SK-N-SH (cell line): ENCODE measurements at regions not wholly inside any gene's neighbourhood (a gene's known extent, or its start where the extent isn't known, plus 50 kb on each side); places are given as distances from the start of the nearest gene placed in this dataset.

Experiments used
- CTCF ChIA-PET: fragments of 300-600, 350-600 bp; formaldehyde crosslinking; extraction: SDS; loops from one replicate; lab custom pipeline; 2021; lab: Yijun Ruan, JAX
- POLR2A ChIA-PET: fragments of 350-600 bp; sonication (Branson Sonifier 250); formaldehyde crosslinking; extraction: SDS; loops from one replicate; lab custom pipeline; 2020; ENCODE audit warnings: antibody characterized with exemption, inconsistent platforms; lab: Yijun Ruan, JAX
- DNase-seq: peaks from one replicate; pipeline ENCODE4 v3.0.0; 2012
- H2AFZ ChIP-seq: fragments of 200-600 bp; sonication (generic); 2 replicates; pipeline ENCODE4 v1.8.1; 2016; ENCODE audit warnings: antibody characterized with exemption, mild to moderate bottlenecking, low read depth
- H3F3A ChIP-seq: fragments of 200-600 bp; sonication (generic); replicated peaks from 2 replicates; pipeline ENCODE3; 2016; ENCODE audit warnings: antibody characterized with exemption, mild to moderate bottlenecking; ENCODE audit not compliant: insufficient read depth
- H3K27ac ChIP-seq, 2 experiments: fragments of 200-500 bp in 1 of 2; fragments of 200-600 bp in 1 of 2; sonication (Bioruptor generic) in 1 of 2; sonication (generic), shearing (Covaris generic) in 1 of 2; 2 replicates each; pipeline versions ENCODE4 v1.5.1 to v1.6.1; 2014 to 2016; ENCODE audit warnings: low read depth in 2 of 2, inconsistent platforms in 1 of 2, low read length in 1 of 2, mild to moderate bottlenecking in 1 of 2, mixed read lengths in 1 of 2
- H3K27me3 ChIP-seq: fragments of 200-600 bp; sonication (generic), shearing (Covaris generic); 2 replicates; pipeline ENCODE4 v1.6.1; 2016; ENCODE audit warnings: mixed run types; ENCODE audit not compliant: insufficient read depth
- H3K36me3 ChIP-seq, 2 experiments: fragments of 200-500 bp in 1 of 2; fragments of 200-600 bp in 1 of 2; sonication (Bioruptor generic) in 1 of 2; sonication (generic) in 1 of 2; replicated peaks in 1 of 2; 2 replicates each; pipeline versions ENCODE3 to v1.5.1; 2014 to 2016; ENCODE audit warnings: low read length in 1 of 2, mild to moderate bottlenecking in 1 of 2; ENCODE audit not compliant: insufficient read depth in 2 of 2, control insufficient read depth in 1 of 2
- H3K4me1 ChIP-seq, 2 experiments: fragments of 200-500 bp in 1 of 2; fragments of 200-600 bp in 1 of 2; sonication (Bioruptor generic) in 1 of 2; sonication (generic), shearing (Covaris generic) in 1 of 2; 2 replicates each; pipeline versions ENCODE4 v1.5.1 to v1.6.1; 2014 to 2016; ENCODE audit warnings: low read depth in 1 of 2, low read length in 1 of 2, mixed run types in 1 of 2; ENCODE audit not compliant: insufficient read depth in 2 of 2, control insufficient read depth in 1 of 2
- H3K4me2 ChIP-seq: fragments of 200-600 bp; sonication (generic), shearing (Covaris generic); 2 replicates; pipeline ENCODE4 v1.6.1; 2017; ENCODE audit warnings: mixed run types
- H3K4me3 ChIP-seq, 2 experiments: fragments of 200-500 bp in 1 of 2; fragments of 200-600 bp in 1 of 2; sonication (Bioruptor generic) in 1 of 2; sonication (generic), shearing (Covaris generic) in 1 of 2; 2 replicates each; pipeline versions ENCODE4 v1.5.1 to v1.8.1; 2014 to 2016; ENCODE audit warnings: low read depth in 2 of 2, inconsistent platforms in 1 of 2, low read length in 1 of 2, mild to moderate bottlenecking in 1 of 2, mixed read lengths in 1 of 2, moderate library complexity in 1 of 2
- H3K79me2 ChIP-seq: fragments of 200-600 bp; sonication (generic); 2 replicates; pipeline ENCODE4 v1.8.1; 2017; ENCODE audit warnings: mild to moderate bottlenecking; ENCODE audit not compliant: insufficient read depth
- H3K9ac ChIP-seq: fragments of 200-600 bp; sonication (generic); 2 replicates; pipeline ENCODE4 v1.6.1; 2017; ENCODE audit warnings: mixed run types
- H3K9me2 ChIP-seq: fragments of 200-600 bp; sonication (generic); 2 replicates; pipeline ENCODE4 v1.6.1; 2017; ENCODE audit warnings: mixed run types
- H3K9me3 ChIP-seq: fragments of 200-600 bp; sonication (generic); 2 replicates; pipeline ENCODE4 v1.6.1; 2017; ENCODE audit warnings: mixed run types, mild to moderate bottlenecking, moderate library complexity
- H4K20me1 ChIP-seq: fragments of 200-600 bp; sonication (generic); 2 replicates; pipeline ENCODE4 v1.6.1; 2017; ENCODE audit warnings: mild to moderate bottlenecking, mixed run types; ENCODE audit not compliant: insufficient read depth
- EP300 ChIP-seq, 2 experiments: IDR thresholded peaks; 2 replicates each; pipeline versions ENCODE4 v1.4.0 to v1.6.1; 2012; ENCODE audit warnings: borderline replicate concordance in 1 of 2, low read depth in 1 of 2, low read length in 1 of 2
- EZH2phosphoT487 ChIP-seq: fragments of 200-600 bp; sonication (generic); IDR thresholded peaks from 2 replicates; pipeline ENCODE4 v1.6.1; 2017; ENCODE audit warnings: low read depth, mixed run types, mild to moderate bottlenecking, antibody characterized with exemption, moderate library complexity, borderline replicate concordance
- FOXJ3 ChIP-seq: sonication (generic); formaldehyde crosslinking; IDR thresholded peaks from 2 replicates; pipeline ENCODE4 v1.5.1; 2020; ENCODE audit warnings: mild to moderate bottlenecking, missing genetic modification reagents
- FOXM1 ChIP-seq: IDR thresholded peaks from 2 replicates; pipeline ENCODE4 v1.4.0; 2012; ENCODE audit warnings: low read depth, mild to moderate bottlenecking
- GABPA ChIP-seq: IDR thresholded peaks from 2 replicates; pipeline ENCODE4 v1.4.0; 2012; ENCODE audit warnings: low read depth, mild to moderate bottlenecking
- MEF2A ChIP-seq: IDR thresholded peaks from 2 replicates; pipeline ENCODE4 v1.4.0; 2012; ENCODE audit warnings: low read depth, borderline replicate concordance
- RFX5 ChIP-seq: IDR thresholded peaks from 2 replicates; pipeline ENCODE4 v1.6.1; 2012; ENCODE audit warnings: mild to moderate bottlenecking, improper control_type of control experiment, low read length
- RXRA ChIP-seq: IDR thresholded peaks from 2 replicates; pipeline ENCODE4 v1.4.0; 2012; ENCODE audit warnings: low read depth, mild to moderate bottlenecking, borderline replicate concordance
- SIN3A ChIP-seq: IDR thresholded peaks from 2 replicates; pipeline ENCODE4 v1.6.1; 2012; ENCODE audit warnings: low read depth, mild to moderate bottlenecking, low read length, moderate library complexity, borderline replicate concordance
- TAF1 ChIP-seq: IDR thresholded peaks from 2 replicates; pipeline ENCODE4 v1.6.1; 2012; ENCODE audit warnings: low read depth, mild to moderate bottlenecking, low read length, moderate library complexity, borderline replicate concordance
- TEAD4 ChIP-seq: IDR thresholded peaks from 2 replicates; pipeline ENCODE4 v1.4.0; 2012; ENCODE audit warnings: mild to moderate bottlenecking, borderline replicate concordance; ENCODE audit not compliant: insufficient read depth
- YY1 ChIP-seq: IDR thresholded peaks from 2 replicates; pipeline ENCODE4 v1.4.0; 2012; ENCODE audit warnings: low read depth, mild to moderate bottlenecking
- WGBS: methylation state at CpG from one replicate; pipeline ENCODE4 v1.1.6; 2017; ENCODE audit warnings: low lambda C conversion rate; 5-methylcytosine and 5-hydroxymethylcytosine counted together
- TF ChIP-seq, protein P1 (sequence below): IDR thresholded peaks from 2 replicates; pipeline ENCODE4 v1.4.0; 2012; ENCODE audit warnings: low read depth, borderline replicate concordance
- TF ChIP-seq, protein P2 (sequence below): IDR thresholded peaks from 2 replicates; pipeline ENCODE4 v1.4.0; 2012; ENCODE audit warnings: low read depth
- TF ChIP-seq, protein P3 (sequence below): fragments of 150-350 bp; IDR thresholded peaks from 2 replicates; pipeline ENCODE4 v1.6.1; 2016; ENCODE audit warnings: mild to moderate bottlenecking, low read depth, low read length
- TF ChIP-seq, protein P4 (sequence below): IDR thresholded peaks from 2 replicates; pipeline ENCODE4 v1.6.1; 2012; ENCODE audit warnings: mild to moderate bottlenecking, low read depth, low read length, moderate library complexity
- TF ChIP-seq, protein P5 (sequence below): IDR thresholded peaks from 2 replicates; pipeline ENCODE4; 2012
- TF ChIP-seq, protein P6 (sequence below): fragments of 150-350 bp; IDR thresholded peaks from 2 replicates; pipeline ENCODE4 v1.6.1; 2017; ENCODE audit warnings: antibody characterized with exemption, low read length, low read depth, borderline replicate concordance

DNA sequence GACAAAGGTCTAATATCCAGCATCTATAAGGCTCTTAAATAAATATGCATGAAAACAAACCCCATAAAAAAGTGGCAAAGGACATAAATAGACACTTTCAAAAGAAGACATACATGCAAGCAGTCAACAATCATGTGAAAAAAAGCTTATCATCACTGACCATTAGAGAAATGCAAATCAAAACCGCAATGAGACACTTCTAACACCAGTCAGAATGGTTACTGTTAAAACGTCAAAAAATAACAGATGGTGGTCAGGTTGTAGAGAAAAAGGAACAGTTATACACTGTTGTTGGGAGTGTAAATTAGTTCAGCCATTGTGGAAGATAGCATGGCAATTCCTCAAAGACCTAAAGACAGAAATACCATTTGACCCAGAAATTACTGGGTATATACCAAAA, 440.7 kb upstream of the KCNMB2 start (continued):
- TF ChIP-seq FOXM1 (no peak), TEAD4 (no peak), YY1 (no peak)
- TF ChIP-seq, protein P1, sequence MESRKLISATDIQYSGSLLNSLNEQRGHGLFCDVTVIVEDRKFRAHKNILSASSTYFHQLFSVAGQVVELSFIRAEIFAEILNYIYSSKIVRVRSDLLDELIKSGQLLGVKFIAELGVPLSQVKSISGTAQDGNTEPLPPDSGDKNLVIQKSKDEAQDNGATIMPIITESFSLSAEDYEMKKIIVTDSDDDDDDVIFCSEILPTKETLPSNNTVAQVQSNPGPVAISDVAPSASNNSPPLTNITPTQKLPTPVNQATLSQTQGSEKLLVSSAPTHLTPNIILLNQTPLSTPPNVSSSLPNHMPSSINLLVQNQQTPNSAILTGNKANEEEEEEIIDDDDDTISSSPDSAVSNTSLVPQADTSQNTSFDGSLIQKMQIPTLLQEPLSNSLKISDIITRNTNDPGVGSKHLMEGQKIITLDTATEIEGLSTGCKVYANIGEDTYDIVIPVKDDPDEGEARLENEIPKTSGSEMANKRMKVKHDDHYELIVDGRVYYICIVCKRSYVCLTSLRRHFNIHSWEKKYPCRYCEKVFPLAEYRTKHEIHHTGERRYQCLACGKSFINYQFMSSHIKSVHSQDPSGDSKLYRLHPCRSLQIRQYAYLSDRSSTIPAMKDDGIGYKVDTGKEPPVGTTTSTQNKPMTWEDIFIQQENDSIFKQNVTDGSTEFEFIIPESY = no peak

DNA sequence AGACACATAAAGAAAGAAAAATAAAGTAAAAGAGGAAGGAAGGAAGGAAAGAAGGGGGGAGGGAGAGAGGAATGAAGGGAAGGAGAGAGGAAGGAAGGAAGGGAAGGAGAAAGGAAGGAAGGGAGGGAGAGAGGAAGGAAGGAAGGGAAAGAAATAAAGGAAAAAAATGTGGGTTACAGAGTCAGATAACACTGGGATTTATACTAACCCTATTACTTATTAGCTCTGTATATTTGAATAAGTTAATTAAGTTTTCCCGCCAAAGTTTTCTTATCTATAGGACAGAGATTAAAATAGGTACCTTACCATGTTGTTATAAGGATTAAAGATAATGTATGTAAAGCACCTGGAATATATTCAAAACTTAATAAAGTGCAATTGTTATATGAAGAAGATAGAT, 439.3 kb upstream of the KCNMB2 start:
- no peak for DNase-seq
- H3K4me1 ChIP-seq = peaks cover 2 to 3% of the 10 kb centered on the region in 2 experiments; a peak in 2 of 4 replicates
- H4K20me1 ChIP-seq = no peaks in the 10 kb centered on the region
- no peaks in the 10 kb centered on the region for H3K27me3 ChIP-seq
- no peak overlapping the region for H3K4me3 ChIP-seq
- WGBS = 72% methylated on average over 1 of the region's 1 CpG
- H3K9ac ChIP-seq = no peak overlapping the region
- H3K27ac ChIP-seq = no peak overlapping the region
- peaks cover 7% of the 10 kb centered on the region for H3K9me3 ChIP-seq
- CTCF ChIA-PET = interaction anchor here (0.7 kb wide), 1 partner anchor 13 kb away, joined by 3 read pairs; no protein-coding TSS in a partner anchor
- TF ChIP-seq TEAD4 (no peak), RXRA (no peak), GABPA (no peak), EP300 (IDR thresholded peaks at IDR 0.05; ENCODE audit: borderline replicate concordance in 1 of 2, low read depth in 1 of 2, low read length in 1 of 2) (no peak), RFX5 (no peak), TAF1 (no peak), SIN3A (no peak), MEF2A (no peak), EZH2phosphoT487 (no peak), FOXJ3 (CRISPR knock-in tag) (no peak)
- TF ChIP-seq, protein P2, sequence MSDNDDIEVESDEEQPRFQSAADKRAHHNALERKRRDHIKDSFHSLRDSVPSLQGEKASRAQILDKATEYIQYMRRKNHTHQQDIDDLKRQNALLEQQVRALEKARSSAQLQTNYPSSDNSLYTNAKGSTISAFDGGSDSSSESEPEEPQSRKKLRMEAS = no peak
- TF ChIP-seq, protein P3, sequence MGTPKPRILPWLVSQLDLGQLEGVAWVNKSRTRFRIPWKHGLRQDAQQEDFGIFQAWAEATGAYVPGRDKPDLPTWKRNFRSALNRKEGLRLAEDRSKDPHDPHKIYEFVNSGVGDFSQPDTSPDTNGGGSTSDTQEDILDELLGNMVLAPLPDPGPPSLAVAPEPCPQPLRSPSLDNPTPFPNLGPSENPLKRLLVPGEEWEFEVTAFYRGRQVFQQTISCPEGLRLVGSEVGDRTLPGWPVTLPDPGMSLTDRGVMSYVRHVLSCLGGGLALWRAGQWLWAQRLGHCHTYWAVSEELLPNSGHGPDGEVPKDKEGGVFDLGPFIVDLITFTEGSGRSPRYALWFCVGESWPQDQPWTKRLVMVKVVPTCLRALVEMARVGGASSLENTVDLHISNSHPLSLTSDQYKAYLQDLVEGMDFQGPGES = no peak
- TF ChIP-seq, protein P4, sequence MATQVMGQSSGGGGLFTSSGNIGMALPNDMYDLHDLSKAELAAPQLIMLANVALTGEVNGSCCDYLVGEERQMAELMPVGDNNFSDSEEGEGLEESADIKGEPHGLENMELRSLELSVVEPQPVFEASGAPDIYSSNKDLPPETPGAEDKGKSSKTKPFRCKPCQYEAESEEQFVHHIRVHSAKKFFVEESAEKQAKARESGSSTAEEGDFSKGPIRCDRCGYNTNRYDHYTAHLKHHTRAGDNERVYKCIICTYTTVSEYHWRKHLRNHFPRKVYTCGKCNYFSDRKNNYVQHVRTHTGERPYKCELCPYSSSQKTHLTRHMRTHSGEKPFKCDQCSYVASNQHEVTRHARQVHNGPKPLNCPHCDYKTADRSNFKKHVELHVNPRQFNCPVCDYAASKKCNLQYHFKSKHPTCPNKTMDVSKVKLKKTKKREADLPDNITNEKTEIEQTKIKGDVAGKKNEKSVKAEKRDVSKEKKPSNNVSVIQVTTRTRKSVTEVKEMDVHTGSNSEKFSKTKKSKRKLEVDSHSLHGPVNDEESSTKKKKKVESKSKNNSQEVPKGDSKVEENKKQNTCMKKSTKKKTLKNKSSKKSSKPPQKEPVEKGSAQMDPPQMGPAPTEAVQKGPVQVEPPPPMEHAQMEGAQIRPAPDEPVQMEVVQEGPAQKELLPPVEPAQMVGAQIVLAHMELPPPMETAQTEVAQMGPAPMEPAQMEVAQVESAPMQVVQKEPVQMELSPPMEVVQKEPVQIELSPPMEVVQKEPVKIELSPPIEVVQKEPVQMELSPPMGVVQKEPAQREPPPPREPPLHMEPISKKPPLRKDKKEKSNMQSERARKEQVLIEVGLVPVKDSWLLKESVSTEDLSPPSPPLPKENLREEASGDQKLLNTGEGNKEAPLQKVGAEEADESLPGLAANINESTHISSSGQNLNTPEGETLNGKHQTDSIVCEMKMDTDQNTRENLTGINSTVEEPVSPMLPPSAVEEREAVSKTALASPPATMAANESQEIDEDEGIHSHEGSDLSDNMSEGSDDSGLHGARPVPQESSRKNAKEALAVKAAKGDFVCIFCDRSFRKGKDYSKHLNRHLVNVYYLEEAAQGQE = no peak
- TF ChIP-seq, protein P1 = no peak
- TF ChIP-seq, protein P5, sequence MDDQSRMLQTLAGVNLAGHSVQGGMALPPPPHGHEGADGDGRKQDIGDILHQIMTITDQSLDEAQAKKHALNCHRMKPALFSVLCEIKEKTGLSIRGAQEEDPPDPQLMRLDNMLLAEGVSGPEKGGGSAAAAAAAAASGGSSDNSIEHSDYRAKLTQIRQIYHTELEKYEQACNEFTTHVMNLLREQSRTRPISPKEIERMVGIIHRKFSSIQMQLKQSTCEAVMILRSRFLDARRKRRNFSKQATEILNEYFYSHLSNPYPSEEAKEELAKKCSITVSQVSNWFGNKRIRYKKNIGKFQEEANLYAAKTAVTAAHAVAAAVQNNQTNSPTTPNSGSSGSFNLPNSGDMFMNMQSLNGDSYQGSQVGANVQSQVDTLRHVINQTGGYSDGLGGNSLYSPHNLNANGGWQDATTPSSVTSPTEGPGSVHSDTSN = no peak
- TF ChIP-seq, protein P6, sequence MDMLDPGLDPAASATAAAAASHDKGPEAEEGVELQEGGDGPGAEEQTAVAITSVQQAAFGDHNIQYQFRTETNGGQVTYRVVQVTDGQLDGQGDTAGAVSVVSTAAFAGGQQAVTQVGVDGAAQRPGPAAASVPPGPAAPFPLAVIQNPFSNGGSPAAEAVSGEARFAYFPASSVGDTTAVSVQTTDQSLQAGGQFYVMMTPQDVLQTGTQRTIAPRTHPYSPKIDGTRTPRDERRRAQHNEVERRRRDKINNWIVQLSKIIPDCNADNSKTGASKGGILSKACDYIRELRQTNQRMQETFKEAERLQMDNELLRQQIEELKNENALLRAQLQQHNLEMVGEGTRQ = no peak
- peaks cover 0 to 4% of the 10 kb centered on the region in 2 experiments for H3K36me3 ChIP-seq
- POLR2A ChIA-PET = no interaction called here
- H3K4me2 ChIP-seq = no peak overlapping the region
- H3K9me2 ChIP-seq = no peaks in the 10 kb centered on the region
- H3F3A ChIP-seq = no peaks in the 10 kb centered on the region
- H2AFZ ChIP-seq = no peak overlapping the region
- no peaks in the 10 kb centered on the region for H3K79me2 ChIP-seq
